Prostate gland (tissue), 2 donors: ENCODE measurements at regions not wholly inside any gene's neighbourhood (a gene's known extent, or its start where the extent isn't known, plus 50 kb on each side); places are given as distances from the start of the nearest gene placed in this dataset.

Experiments
- DNase-seq: peaks from one replicate; pipeline ENCODE4 v3.0.0-alpha.2; 2019; ENCODE audit warnings: low spot score
- H3K27ac ChIP-seq, 2 donors: fragments of 200-600 bp; sonication (generic); 2 replicates each; pipeline ENCODE4 v1.5.1; 2017 to 2019
- H3K27me3 ChIP-seq: fragments of 200-600 bp; sonication (generic); replicated peaks from 2 replicates; pipeline ENCODE4 v1.5.1; 2019; ENCODE audit not compliant: insufficient read depth
- H3K36me3 ChIP-seq, 2 donors: fragments of 200-600 bp; sonication (generic); 1 replicate in 1 of 2; 2 replicates in 1 of 2; pipeline versions ENCODE4 v1.5.1 to v1.8.1; 2017 to 2019
- H3K4me1 ChIP-seq: fragments of 200-600 bp; sonication (generic); replicated peaks from 2 replicates; pipeline ENCODE4 v1.5.1; 2019
- H3K4me3 ChIP-seq, 2 donors: fragments of 200-600 bp; sonication (generic); 2 replicates each; pipeline ENCODE4 v1.5.1; 2017 to 2019
- H3K9me3 ChIP-seq: fragments of 200-600 bp; sonication (generic); 2 replicates; pipeline ENCODE4 v1.5.1; 2017
- CTCF ChIP-seq, 4 experiments: fragments of 200-600 bp in 2 of 4; fragments of 450-650 bp in 2 of 4; sonication (generic) in 2 of 4; IDR thresholded peaks; 1 replicate in 3 of 4; 2 replicates in 1 of 4; pipeline ENCODE4 v1.5.1; 2016 to 2019; ENCODE audit warnings: antibody characterized with exemption in 4 of 4, mild to moderate bottlenecking in 2 of 4, moderate library complexity in 2 of 4
- POLR2A ChIP-seq: fragments of 450-650 bp; IDR thresholded peaks from one replicate; pipeline ENCODE4 v1.6.1; 2016; ENCODE audit warnings: antibody characterized with exemption, mild to moderate bottlenecking
- POLR2AphosphoS5 ChIP-seq: sonication (generic); formaldehyde crosslinking; IDR thresholded peaks from one replicate; pipeline ENCODE4 v1.6.1; 2017; ENCODE audit warnings: antibody characterized with exemption
- WGBS: methylation state at CpG from one replicate; pipeline ENCODE4 v1.1.5; 2018; 5-methylcytosine and 5-hydroxymethylcytosine counted together
- intact Hi-C: fragments of 100-400 bp; cut with DNase I; formaldehyde crosslinking; loops from one replicate; pipeline ENCODE4 v1.14.2; 2022

GRCh38 chr15:66615846-66616245 lies 50.0 kb upstream of the LCTL start:
- H3K36me3 ChIP-seq: no peaks in the 10 kb centered on the region
- H3K4me3 ChIP-seq: no peak overlapping the region
- no peaks in the 10 kb centered on the region for H3K9me3 ChIP-seq
- no peaks in the 10 kb centered on the region for H3K27me3 ChIP-seq
- peaks cover 13% of the 10 kb centered on the region for H3K4me1 ChIP-seq
- no peak overlapping the region for H3K27ac ChIP-seq
- TF ChIP-seq CTCF (IDR thresholded peaks at IDR 0.05) (no peak), POLR2AphosphoS5 (no peak), POLR2A (no peak)
- DNase-seq: no peak
- 63% methylated on average over 1 of the region's 1 CpG for WGBS
- intact Hi-C loops: loop anchor here (5.0 kb wide), 2 partner anchors 156 to 236 kb away; no protein-coding TSS in a partner anchor

- intact Hi-C loops: loop anchor here (5.0 kb wide), 2 partner anchors 155 to 235 kb away; no protein-coding TSS in a partner anchor
- peak; percentile 77 for TF ChIP-seq POLR2AphosphoS5
- no peak for TF ChIP-seq CTCF (IDR thresholded peaks at IDR 0.05)
- 27% methylated on average over 15 of the region's 15 CpGs for WGBS
Observed at GRCh38 chr15:66617137-66618090, 51.6 kb upstream of the LCTL start.

GRCh38 chr15:66619152-66619903 lies 53.5 kb upstream of the LCTL start:
- intact Hi-C loops: loop anchor here (5.0 kb wide), 2 partner anchors 153 to 233 kb away; no protein-coding TSS in a partner anchor
- TF ChIP-seq CTCF (IDR thresholded peaks at IDR 0.05): peak; percentile 64 to 90 (median 82)
- TF ChIP-seq POLR2AphosphoS5: peak; percentile 37
- no peak for TF ChIP-seq POLR2A
- peak; percentile 68 for DNase-seq
- peak overlapping the region; percentile 24 to 39 for H3K27ac ChIP-seq
- H3K4me3 ChIP-seq: no peak overlapping the region
- no peaks in the 10 kb centered on the region for H3K27me3 ChIP-seq
- H3K4me1 ChIP-seq: peaks cover 13% of the 10 kb centered on the region
- WGBS: 35% methylated on average over 17 of the region's 17 CpGs
- H3K36me3 ChIP-seq: no peaks in the 10 kb centered on the region
- no peaks in the 10 kb centered on the region for H3K9me3 ChIP-seq

More at GRCh38 chr15:66617137-66618090, 51.6 kb upstream of the LCTL start:
- no peaks in the 10 kb centered on the region for H3K27me3 ChIP-seq
- no peak overlapping the region for H3K4me3 ChIP-seq
- no peaks in the 10 kb centered on the region for H3K9me3 ChIP-seq
- peak overlapping the region; percentile 70 to 82 for H3K27ac ChIP-seq
- H3K4me1 ChIP-seq: peaks cover 13% of the 10 kb centered on the region
- H3K36me3 ChIP-seq: no peaks in the 10 kb centered on the region
- peak; percentile 69 for DNase-seq

GRCh38 chr15:66620341-66620740 lies 54.5 kb upstream of the LCTL start:
- Histone ChIP-seq H3K4me1 (peaks cover 13% of the 10 kb centered on the region), H3K9me3 (no peaks in the 10 kb centered on the region), H3K4me3 (no peak overlapping the region), H3K36me3 (no peaks in the 10 kb centered on the region), H3K27me3 (no peaks in the 10 kb centered on the region), H3K27ac (no peak overlapping the region)
- 79% methylated on average over 3 of the region's 3 CpGs for WGBS
- intact Hi-C loops: loop anchor here (2.0 kb wide), 1 partner anchor 80 kb away; no protein-coding TSS in a partner anchor
- no peak for DNase-seq
- TF ChIP-seq POLR2A (no peak), CTCF (IDR thresholded peaks at IDR 0.05) (no peak), POLR2AphosphoS5 (no peak)
